Adrenal gland (tissue), 5 donors: ENCODE measurements at regions not wholly inside any gene's neighbourhood (a gene's known extent, or its start where the extent isn't known, plus 50 kb on each side); places are given as distances from the start of the nearest gene placed in this dataset.

ENCODE experiments used
- CTCF ChIP-seq, 6 experiments: fragments of 450-650 bp in 4 of 6; fragments of 200-600 bp in 2 of 6; sonication (generic) in 1 of 6; IDR thresholded peaks; 1 replicate in 5 of 6; 2 replicates in 1 of 6; pipeline versions ENCODE4 v1.5.1 to v1.8.0; 2016 to 2021; ENCODE audit warnings: antibody characterized with exemption in 6 of 6, mild to moderate bottlenecking in 2 of 6, moderate library complexity in 1 of 6
- POLR2A ChIP-seq, 2 donors: fragments of 450-650 bp; IDR thresholded peaks; one replicate each; pipeline ENCODE4 v1.6.1; 2017; ENCODE audit warnings: antibody characterized with exemption in 2 of 2, mild to moderate bottlenecking in 2 of 2, moderate library complexity in 1 of 2
- donor health status: DM: no; HTN: no; CAD: no.

GRCh38 chr2:216289470-216289869 is 82.8 kb downstream of the MARCHF4 start:
- TF ChIP-seq CTCF (IDR thresholded peaks at IDR 0.05): no peak
- no peak for TF ChIP-seq POLR2A (IDR thresholded peaks at IDR 0.05)
